ENCODE measurements at regions not wholly inside any gene's neighbourhood (a gene's known extent, or its start where the extent isn't known, plus 50 kb on each side); places are given as distances from the start of the nearest gene placed in this dataset.

- ATAC-seq (ENCODE audit: low FRiP score) (no peak), DNase-seq (ENCODE audit: low spot score) (no peak)
- TF ChIP-seq, protein P1, sequence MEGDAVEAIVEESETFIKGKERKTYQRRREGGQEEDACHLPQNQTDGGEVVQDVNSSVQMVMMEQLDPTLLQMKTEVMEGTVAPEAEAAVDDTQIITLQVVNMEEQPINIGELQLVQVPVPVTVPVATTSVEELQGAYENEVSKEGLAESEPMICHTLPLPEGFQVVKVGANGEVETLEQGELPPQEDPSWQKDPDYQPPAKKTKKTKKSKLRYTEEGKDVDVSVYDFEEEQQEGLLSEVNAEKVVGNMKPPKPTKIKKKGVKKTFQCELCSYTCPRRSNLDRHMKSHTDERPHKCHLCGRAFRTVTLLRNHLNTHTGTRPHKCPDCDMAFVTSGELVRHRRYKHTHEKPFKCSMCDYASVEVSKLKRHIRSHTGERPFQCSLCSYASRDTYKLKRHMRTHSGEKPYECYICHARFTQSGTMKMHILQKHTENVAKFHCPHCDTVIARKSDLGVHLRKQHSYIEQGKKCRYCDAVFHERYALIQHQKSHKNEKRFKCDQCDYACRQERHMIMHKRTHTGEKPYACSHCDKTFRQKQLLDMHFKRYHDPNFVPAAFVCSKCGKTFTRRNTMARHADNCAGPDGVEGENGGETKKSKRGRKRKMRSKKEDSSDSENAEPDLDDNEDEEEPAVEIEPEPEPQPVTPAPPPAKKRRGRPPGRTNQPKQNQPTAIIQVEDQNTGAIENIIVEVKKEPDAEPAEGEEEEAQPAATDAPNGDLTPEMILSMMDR (IDR thresholded peaks at IDR 0.05), result no peak
Observed at GRCh38 chr6:68575765-68576439, 59.2 kb upstream of the ADGRB3 start.

GRCh38 chr6:68572975-68573374 is 62.1 kb upstream of the ADGRB3 start:
- no peak for ATAC-seq (ENCODE audit: low FRiP score)
- TF ChIP-seq, protein P1 (IDR thresholded peaks at IDR 0.05), result no peak
- DNase-seq (ENCODE audit: low spot score), result no peak

DNA sequence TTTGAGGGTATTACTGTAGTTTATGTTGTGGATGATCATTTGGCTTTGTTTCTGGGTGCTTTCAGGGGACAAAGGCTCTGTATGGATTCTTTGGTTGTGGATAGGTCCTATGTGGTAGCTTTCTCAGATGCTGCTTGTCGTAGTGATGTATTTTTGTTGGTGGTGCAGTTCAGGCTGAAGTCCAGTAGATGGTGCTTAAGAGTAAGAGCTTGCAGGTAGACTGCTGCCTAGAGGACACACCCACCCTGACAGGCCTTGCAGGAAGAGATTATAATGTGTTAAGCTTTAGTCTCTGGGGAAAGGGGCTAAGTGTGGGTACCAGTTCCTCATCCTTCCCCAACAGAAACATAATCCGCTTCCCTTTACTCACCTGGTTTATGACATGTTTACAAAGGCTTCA is 62.6 kb upstream of the ADGRB3 start:
- DNase-seq (ENCODE audit: low spot score), result no peak
- TF ChIP-seq, protein P1 (IDR thresholded peaks at IDR 0.05), result no peak
- no peak for ATAC-seq (ENCODE audit: low FRiP score)

- ATAC-seq (ENCODE audit: low FRiP score) (no peak), DNase-seq (ENCODE audit: low spot score) (no peak)
- TF ChIP-seq, protein P1 (IDR thresholded peaks at IDR 0.05), result no peak
Observed at GRCh38 chr6:68559716-68560115, 75.4 kb upstream of the ADGRB3 start.

DNA sequence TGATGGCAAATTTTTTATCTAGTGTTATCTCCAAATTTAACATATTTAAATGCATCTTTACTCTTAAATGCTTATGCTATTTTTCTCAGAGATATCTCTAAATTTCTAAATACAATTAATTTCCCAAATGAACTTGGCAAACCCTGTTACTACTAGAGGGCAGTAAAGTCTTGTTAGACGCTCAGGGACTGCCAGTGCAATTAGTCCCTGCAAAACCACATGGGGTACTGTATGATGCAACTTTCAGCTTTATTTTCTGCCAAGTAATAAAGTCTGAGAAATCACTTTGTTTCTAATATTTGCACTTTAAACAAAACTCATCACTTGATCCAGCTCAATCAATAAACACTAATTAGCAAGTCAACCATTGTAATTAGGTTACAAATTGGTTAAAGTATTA is 76.0 kb upstream of the ADGRB3 start:
- DNase-seq (ENCODE audit: low spot score), result no peak
- ATAC-seq (ENCODE audit: low FRiP score), result no peak
- TF ChIP-seq, protein P1 (IDR thresholded peaks at IDR 0.05), result no peak

DNA sequence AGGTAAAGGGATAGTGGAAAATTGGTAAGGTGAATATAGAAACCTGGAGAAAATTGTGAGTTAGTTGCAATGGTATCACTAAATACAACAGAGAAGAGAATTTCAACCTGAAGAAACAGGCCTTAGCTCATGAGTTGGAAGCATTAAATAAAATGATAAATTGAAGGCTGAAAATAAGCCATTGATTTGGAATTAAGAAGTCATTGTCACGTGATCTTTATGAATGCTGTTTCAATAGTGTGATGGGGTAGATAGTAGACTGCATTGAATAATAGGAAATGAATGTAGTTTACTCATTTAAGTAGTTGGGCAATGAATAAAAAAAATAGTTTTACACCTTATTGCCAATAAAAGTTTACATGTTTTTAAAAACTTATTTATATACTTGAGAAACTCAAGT is 88.5 kb upstream of the ADGRB3 start:
- DNase-seq (ENCODE audit: low spot score) (no peak), ATAC-seq (ENCODE audit: low FRiP score) (no peak)
- TF ChIP-seq, protein P1 (IDR thresholded peaks at IDR 0.05), result no peak

DNA sequence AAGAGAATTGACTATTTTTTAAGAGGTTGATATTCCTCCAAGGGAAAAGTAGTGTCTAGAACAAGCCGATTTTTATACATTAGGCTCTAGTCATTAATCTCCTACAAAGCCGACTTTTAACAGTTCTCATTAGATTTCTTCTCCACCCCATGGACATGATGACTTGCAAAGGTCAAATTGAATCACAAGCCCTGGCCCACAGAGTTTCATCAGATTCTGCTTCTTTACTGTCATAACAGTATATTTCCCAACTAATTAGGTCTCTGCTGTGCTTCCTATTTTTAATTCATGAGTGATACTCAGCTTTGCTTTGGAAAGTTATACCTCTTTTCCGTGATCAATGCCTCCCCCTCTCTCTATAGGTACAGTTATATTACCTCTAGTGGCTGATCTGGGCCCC is 90.6 kb upstream of the ADGRB3 start:
- TF ChIP-seq, protein P1 (IDR thresholded peaks at IDR 0.05), result no peak
- no peak for DNase-seq (ENCODE audit: low spot score)
- no peak for ATAC-seq (ENCODE audit: low FRiP score)
